GM21360 (cell line): ENCODE measurements at regions not wholly inside any gene's neighbourhood (a gene's known extent, or its start where the extent isn't known, plus 50 kb on each side); places are given as distances from the start of the nearest gene placed in this dataset.
"Not testable (repeated sequence)": the region's sequence is repeated elsewhere in the genome, so short reads cannot be mapped to it uniquely, and the experiment has no call there.

Experiments used
- ATAC-seq: cut with Tn5 transposase; IDR thresholded peaks from one replicate; pipeline ENCODE4 v1.9.1; 2021; ENCODE audit warnings: mild to moderate bottlenecking, moderate library complexity; ENCODE audit not compliant: unreplicated experiment

DNA sequence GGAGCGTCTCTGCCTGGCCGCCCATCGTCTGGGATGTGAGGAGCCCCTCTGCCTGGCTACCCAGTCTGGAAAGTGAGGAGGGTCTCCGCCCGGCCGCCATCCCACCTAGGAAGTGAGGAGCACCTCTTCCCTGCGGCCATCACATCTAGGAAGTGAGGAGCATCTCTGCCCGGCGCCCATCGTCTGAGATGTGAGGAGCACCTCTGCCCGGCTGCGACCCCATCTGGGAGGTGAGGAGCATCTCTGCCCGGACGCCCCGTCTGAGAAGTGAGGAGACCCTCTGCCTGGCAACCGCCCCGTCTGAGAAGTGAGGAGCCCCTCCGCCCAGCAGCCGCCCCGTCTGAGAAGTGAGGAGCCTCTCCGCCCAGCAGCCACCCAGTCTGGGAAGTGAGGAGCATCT, 84.5 kb downstream of the IDS start:
- not testable (repeated sequence) for ATAC-seq

DNA sequence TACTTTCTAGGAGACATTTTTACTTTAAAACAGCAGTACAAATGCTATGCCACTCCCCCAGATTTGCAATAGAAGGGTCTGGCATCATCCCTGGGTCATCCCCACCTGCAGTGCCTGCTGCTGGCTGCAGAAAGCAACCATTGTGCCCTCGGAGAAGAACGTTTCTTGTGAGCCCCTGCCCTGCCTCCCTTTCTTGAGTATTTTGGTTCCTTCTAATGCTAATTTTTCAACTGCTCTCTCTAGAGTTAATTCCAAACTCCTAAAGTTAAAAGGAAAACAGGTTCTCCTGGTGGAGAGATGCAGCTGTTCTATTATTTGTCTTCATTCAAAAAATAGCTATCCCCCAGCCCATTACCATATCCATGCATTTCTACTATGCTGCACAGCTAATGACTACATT, 107.1 kb downstream of the IDS start:
- no peak for ATAC-seq

DNA sequence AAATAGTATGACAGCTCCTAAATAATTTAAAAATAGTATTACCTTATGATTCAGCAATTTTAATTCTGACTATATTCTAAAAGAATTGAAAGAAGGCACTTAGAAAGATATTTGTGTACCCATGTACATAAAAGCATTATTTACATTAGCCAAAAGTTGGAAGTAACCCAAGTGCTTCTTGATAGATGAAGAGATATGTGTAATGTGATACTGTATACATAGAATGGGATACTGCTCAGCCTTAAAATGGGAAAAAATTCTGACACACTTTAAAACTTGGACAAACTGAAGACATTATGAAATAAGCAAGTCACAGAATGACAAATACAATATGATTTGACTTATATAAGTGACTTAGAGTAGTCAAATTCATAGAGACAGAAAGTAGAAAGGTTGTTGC, 112.2 kb downstream of the IDS start:
- ATAC-seq, result no peak

DNA sequence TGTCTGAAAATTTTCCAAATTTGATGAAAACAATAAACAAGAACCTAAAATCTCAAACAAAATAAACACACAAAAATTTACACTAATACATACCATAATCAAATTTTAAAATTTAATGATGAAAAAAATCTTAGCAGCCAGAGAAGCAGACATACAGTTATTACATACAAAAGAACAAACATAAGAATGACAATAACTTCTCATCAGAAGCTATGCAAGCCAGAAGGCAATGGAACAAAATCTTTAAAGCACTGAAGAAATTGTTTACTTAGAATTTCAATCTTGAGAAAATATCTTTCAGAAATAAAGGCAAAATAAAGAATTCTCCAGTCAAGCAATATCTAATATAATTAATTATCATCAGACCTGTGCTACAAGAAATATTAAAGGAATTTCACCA, 121.3 kb downstream of the IDS start:
- ATAC-seq, result no peak

DNA sequence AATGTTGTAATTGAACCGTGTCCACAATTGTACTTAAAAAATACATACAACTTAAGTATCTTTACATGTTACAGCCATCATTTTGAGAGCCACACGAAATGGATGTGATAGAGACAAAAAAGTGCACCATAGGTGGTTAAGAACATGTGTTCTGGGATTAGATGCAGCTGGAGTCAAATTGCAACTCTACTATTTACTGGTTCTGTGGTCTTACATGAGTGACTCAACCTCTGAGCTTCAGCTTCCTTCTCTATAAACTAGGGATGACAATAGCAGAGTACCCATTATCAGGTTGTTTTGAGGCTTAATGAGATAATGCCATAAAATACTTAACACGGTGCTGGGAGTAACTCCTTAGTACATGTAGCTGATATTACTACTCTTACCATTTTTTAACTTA, 130.4 kb downstream of the IDS start:
- no peak for ATAC-seq

DNA sequence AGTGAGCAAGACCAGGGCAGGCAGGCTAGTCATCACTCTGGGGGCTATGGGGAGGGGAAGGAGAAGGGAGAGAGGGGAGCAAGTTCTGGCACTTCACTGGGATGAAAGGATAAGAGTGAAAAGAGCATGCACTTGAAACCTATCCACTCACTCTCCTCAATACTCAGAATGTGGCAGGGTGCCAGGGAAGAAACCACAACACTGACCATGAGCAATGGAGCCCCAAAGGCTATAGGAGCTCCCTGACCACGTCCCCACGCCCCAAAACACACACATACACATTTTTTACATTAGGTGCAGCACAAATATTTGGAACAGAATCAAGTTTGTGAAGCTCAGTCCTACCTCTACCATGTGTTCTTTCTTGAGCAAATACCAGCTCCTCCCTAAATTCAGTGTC, 132.2 kb downstream of the IDS start:
- ATAC-seq, result no peak

DNA sequence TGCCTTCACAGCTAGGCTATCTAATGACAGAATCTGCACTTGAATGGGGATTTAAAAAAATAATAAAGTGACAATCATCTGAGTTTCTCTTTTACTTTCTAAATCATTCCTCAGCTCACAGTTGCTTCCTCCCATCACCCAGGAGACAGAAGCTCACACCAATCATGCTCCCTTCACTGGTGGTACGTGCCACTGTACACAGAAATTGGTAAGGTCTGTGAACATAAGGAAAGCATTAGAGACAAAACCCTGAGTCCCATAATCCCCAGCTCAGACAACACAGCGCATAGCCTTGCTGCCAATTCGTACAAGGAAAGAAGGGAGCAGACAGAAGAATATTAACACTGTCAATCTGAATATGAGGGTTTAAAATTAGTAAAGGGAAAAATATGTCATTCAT, 133.1 kb downstream of the IDS start:
- no peak for ATAC-seq

DNA sequence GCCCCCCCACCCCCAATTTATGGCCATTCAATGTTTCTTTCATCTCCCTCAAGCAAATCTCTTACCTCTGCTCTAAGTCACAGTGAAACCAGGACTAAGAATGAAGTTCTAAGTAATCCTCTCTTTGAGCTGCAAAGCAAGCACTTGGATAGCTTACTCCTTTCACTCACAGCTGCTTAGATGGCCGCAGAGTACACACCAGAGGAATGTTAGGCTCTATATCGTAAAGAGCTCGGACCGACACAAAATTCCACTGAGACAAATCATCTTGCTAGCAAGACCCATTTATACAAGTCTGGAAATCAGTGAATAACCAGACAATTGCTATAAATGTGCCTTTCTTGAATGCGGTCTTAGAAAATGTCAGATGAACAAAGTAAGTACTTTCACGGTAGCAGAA, 135.0 kb downstream of the IDS start:
- no peak for ATAC-seq

DNA sequence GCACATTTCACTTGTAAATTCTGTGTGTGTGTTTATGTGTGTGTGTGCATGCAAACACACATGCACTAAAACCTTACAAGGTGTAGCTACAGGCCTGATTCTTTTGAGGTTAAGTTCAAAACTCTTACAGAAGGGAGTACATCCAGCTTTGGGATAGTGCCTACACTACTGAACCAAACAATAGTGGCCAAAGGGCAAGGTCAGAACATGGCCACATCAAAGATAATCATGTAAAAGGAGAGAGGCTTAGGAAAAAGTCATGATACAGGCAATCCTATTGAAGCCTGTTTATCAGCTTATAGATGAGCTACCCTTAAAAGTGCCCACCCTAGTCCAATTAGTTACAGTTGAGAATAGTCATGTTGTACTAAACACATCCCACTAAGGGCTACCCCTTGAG, 139.6 kb downstream of the IDS start:
- no peak for ATAC-seq

DNA sequence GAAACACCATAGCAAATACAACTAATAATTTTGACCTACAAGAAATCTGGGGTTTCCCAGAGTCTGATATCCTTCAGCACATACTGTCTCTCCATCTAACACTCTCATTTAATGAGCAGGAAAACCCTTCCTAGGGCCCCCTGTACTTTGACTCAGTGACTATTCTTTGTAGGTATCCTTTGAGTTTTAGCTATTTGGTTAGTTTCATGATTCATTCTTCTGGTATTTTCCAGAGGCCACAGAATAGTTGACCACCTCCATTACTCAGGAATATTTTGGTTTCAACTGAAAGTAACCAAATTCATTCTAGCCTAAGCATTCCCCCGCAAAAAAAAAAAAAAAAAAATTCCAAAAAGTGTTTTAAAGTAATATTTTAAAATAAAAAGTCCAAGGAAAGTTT, 140.0 kb downstream of the IDS start:
- ATAC-seq, result no peak

DNA sequence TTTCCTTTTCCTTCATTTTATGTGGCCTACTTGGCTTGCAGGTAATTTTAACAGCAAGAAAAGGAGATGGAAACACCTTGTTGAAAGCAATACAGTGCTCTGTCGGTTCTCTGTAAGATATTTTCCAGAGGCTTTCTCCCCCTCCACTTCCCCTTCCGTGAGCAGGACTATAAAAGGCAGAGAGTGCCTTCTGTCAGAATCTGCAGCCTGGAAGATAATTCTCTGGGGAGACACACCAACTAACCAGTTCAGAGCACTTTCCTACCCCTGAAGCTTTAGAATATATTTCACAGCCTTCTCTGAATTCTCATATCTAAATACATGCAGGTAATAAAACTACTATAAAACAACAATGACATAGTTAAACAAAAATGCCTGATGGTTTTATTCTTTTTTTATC, 141.1 kb downstream of the IDS start:
- ATAC-seq, result no peak

DNA sequence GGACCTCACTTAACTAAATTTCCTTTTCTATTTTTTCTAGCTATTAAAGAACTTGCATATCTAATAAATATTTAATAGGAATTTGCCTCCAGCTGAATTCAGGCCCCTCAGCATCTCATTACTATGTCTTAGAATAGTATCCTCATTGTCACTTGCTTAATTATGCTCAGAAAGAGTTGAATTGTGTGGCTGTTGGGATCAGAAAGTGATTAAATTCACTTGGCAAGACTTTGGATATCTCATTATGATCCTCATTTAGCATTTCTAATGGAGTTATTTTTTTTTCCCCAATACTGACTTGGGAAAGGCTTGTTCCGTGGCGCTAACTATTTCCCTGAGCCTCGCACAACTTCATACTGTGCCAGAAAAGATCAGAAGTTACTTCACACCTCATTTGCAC, 158.8 kb downstream of the IDS start:
- ATAC-seq, result no peak

DNA sequence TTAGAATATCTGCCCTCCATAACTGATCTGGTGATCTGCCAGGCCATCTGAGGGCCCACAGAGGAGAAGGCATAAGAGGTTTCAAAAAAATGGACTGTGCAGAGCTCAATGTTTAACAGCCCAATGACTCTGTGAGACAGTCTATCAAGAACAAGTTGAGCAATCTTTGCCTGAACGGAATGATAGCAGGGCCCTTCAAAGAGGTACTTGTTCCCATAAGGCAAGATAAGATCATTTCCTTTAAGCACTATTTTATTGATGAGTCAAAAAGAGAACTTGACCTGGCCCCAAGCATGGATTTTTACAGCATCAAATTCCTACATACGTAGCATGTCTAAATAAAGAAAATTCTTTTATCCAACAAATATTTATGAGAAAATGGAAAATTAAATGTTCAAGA, 182.8 kb downstream of the IDS start:
- no peak for ATAC-seq

DNA sequence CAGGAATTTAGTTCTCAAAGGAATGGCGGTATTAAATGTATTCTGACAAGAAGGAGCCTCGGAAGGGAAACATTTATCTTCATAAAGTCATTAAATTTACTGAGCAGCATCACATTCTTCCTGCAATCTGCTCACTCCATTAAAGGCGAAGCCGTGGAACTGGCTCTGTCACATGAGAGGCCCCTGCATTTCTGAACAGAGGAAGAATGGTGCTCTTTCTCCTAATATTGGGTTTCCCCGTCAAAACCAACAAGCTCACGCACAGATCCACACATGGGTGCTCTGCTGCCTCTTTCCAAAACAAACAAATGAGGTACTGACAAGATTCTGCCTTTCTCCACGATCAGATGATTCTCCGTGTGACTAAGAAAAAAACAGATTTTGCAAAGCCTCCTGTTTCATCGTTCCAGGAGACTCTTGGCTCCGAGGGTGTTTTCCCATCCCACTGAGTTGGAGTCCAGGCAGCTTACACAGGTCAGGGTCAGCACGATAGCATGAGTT, 191.2 kb downstream of the IDS start:
- no peak for ATAC-seq

DNA sequence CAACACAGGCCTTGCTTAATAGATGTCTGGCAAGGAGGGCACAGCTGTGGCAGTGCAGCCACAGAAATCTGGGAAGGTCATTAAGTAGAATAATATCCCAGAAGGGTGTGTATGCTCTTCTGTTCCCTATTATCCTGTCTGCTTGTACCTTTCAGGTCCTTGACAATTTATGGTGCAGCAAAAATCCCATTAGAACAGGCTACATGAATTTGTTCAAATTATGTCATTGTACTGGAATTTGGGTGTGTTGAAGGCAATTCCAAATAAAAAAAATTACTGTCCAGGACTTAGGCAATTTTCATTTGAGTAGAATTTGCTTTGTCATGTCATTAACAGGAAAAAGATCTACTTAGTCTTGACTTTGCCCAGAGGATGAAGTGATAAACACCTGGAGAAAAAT, 192.1 kb downstream of the IDS start:
- no peak for ATAC-seq

DNA sequence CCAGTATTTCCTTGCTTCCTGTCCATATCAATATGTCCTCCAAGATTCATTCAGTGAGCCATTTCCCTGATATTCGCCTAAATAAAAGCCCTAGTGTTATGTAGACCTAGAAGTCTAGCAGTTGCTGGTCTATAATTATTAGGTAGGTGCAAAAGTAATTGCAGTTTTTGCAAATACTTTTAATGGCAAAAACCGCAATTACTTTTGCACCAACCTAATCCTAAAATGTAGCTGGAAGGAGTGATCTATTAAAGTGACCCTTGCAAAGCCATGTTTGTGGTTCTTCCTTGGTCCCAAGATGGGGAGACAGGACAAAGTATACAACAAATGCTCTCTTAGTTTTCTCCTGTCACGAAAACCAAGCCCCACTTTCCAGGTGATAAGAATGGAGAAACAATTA, 193.0 kb downstream of the IDS start:
- no peak for ATAC-seq

DNA sequence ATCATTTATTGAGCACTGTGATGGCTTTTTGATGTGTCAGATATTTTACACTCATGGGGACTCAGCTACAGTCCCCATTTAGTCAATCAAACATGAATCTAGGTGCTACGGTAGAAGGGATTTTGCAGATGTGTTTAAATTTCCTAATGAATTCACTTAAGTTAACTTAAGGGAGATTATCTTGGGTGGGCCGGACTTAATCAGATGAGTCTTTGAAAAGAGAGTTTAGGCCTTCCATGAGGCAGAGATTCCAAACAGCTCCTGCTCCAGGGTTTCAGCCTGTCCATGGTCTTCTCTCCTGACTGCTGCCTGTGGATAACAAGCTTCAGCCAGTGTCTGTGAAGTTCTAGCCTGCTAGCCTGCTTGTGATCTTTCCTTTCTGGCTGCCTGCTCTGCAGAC, 202.4 kb downstream of the IDS start:
- no peak for ATAC-seq

DNA sequence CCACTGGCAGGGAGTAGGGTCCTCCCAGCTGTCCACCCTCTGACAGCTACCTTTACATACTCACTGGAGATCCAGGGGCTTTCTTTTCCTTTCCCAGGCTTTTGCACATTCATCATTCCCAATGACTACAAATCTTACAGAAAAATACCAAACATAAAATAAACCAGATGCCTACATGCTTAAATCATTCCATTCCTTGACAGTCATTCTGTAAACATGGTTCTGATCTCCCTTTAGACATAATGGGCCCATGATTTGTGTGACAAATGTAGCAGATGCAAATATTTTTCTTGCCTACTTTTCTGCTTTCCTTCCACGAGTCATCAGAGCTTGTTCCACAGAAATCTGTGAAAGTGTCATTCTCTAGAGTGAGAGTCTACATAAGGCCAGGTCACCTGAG, 207.0 kb downstream of the IDS start:
- no peak for ATAC-seq

DNA sequence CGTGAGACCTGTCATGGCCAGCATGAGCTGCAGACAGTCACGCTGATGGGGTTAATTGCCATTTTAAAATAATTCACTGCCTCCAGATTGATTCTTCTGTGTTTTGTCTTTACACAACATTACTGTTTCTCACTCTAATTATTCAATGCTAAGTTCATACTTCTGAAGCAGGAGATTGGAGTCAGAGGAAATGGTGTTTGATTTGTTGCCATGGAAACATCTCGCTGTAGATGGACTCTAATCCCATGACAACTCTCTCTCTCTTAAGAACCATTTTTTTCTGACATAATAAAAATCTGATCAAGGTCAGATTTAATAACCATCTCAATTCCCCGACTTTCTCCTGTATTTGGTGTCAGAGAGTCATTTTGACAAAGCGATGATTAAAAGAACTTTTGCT, 209.0 kb downstream of the IDS start:
- ATAC-seq, result no peak

DNA sequence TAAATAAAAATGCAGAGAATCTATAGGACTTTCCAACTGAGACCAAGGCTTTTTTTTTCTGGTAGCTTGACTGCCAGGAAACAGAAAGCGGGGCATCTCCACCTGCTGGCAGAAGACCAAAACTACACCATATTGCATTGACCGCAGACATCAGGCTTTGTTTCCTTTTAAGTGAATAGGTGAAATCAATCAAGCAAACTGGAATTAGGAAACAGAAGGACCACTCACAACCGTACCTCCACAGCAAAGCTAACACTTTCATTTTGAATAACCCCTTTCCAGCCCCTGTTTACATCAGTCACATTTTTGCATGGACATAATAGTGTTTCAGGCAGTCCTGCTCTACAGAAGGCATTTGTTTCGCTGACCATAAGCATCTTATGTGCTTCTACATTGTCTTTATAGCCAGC, 218.2 kb downstream of the IDS start:
- peak; percentile 79 for ATAC-seq

DNA sequence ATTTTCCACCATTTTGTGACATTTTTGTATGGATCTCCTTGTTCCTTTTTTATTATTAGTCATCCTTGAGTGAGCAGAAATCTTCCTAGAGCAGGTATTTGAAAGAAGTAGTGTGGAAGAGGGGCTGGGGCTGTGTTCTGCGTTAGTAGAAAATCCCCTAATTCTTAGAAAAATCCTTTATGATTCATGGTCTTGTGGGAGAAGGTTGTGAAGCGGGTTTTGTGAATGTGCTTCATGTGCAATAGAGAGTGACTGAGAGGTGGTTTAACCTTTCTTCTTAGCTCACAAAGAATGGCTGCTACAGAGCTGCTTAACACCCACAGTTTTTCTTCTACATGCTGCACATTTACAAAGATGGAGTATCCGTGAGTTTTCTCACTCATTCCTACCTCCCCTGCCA, 220.5 kb downstream of the IDS start:
- ATAC-seq, result no peak

DNA sequence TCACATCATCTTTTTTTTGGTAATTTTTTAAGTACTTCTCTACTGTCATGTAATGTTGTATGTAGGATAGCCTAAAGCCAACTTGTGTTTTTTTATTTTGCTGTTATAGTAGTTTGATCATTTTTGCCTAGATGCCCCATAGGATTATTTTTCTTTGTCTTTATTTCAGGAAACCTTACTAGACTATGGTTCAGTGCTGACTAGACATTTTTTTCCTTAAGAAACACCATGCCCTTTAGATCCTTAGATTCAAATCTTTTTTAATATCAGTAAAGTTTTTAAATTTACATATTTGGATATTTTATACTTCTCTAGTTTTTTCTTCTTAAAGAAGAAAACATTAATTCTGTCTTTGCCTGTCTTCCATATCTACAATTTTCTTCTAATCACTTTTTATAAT, 221.3 kb downstream of the IDS start:
- ATAC-seq, result no peak

DNA sequence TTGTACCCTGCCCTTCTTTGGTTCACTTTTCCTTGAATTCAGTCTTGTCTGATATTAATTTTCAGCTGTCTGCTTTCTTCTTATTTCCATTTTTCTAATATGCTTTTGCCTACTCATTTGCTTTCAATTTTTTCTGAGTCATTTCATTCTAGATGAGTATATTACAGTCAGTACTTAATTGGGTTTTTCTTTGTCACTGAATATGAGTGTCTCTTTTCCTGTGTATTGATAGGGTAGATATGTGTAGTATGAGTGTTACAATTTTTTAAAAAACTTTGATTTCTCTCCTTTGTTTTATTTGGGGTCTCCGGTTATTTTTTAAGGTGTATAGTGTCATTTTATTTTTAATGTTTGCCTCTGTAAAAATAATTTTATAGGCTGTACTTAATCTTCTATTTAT, 222.2 kb downstream of the IDS start:
- no peak for ATAC-seq

DNA sequence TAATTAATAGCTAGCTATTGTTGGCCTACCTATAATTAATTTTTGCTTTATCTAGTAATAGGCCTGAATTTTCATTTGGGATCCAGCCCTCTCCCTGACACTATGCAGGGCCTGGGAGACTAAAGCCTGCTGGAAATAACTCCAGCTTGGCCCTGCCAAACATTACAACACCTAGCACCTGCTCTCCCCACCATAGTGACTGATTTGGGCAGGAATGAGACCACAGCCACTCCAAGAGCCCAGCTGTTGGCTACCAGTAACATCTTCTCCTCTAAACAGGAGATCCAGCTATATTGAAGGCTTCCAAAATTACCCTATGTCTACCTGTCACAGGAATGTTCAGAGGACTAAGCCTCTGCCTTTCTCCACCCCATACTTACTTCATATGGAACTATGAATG, 225.1 kb downstream of the IDS start:
- no peak for ATAC-seq
